IMR-90 (cell line): ENCODE measurements at regions not wholly inside any gene's neighbourhood (a gene's known extent, or its start where the extent isn't known, plus 50 kb on each side); places are given as distances from the start of the nearest gene placed in this dataset.

Source experiments
- CEBPB ChIP-seq: IDR thresholded peaks from 2 replicates; pipeline ENCODE4 v1.6.1; 2012; ENCODE audit warnings: low read depth, low read length, improper control_type of control experiment
- CTCF ChIP-seq: conservative IDR thresholded peaks from 2 replicates; pipeline ENCODE4 v1.5.1; 2012; ENCODE audit warnings: mild to moderate bottlenecking, low read depth, low read length, improper control_type of control experiment
- ELK1 ChIP-seq: fragments of 150-350 bp; IDR thresholded peaks from 2 replicates; pipeline ENCODE4 v1.6.1; 2016; ENCODE audit warnings: low read depth, mild to moderate bottlenecking, low read length, moderate library complexity, borderline replicate concordance
- FOS ChIP-seq: fragments of 150-350 bp; IDR thresholded peaks from 2 replicates; pipeline ENCODE4 v1.6.1; 2016; ENCODE audit warnings: low read depth, low read length
- MAZ ChIP-seq: IDR thresholded peaks from 2 replicates; pipeline ENCODE4 v1.6.1; 2012; ENCODE audit warnings: low read depth, mild to moderate bottlenecking, low read length, improper control_type of control experiment, moderate library complexity, borderline replicate concordance
- MXI1 ChIP-seq: IDR thresholded peaks from 2 replicates; pipeline ENCODE4 v1.6.1; 2012; ENCODE audit warnings: low read depth, mild to moderate bottlenecking, low read length, moderate library complexity, borderline replicate concordance
- POLR2A ChIP-seq: IDR thresholded peaks from 2 replicates; pipeline ENCODE4 v1.6.1; 2012; ENCODE audit warnings: mild to moderate bottlenecking, low read depth, low read length
- RAD21 ChIP-seq: IDR thresholded peaks from 2 replicates; pipeline ENCODE4 v1.6.1; 2012; ENCODE audit warnings: low read length, improper control_type of control experiment
- RCOR1 ChIP-seq: IDR thresholded peaks from 2 replicates; pipeline ENCODE4 v1.6.1; 2012; ENCODE audit warnings: mild to moderate bottlenecking, low read length, improper control_type of control experiment; ENCODE audit not compliant: insufficient replicate concordance
- RFX5 ChIP-seq: IDR thresholded peaks from 2 replicates; pipeline ENCODE4 v1.8.0; 2012; ENCODE audit warnings: low read depth, mild to moderate bottlenecking, low read length, moderate library complexity
- SMC3 ChIP-seq: fragments of 150-350 bp; IDR thresholded peaks from 2 replicates; pipeline ENCODE4 v1.6.1; 2016; ENCODE audit warnings: low read depth, mild to moderate bottlenecking, antibody characterized with exemption, low read length, moderate library complexity
- TF ChIP-seq, protein P1 (sequence below): fragments of 150-350 bp; IDR thresholded peaks from 2 replicates; pipeline ENCODE4 v1.6.1; 2017; ENCODE audit warnings: mild to moderate bottlenecking, antibody characterized with exemption, low read length, low read depth

DNA sequence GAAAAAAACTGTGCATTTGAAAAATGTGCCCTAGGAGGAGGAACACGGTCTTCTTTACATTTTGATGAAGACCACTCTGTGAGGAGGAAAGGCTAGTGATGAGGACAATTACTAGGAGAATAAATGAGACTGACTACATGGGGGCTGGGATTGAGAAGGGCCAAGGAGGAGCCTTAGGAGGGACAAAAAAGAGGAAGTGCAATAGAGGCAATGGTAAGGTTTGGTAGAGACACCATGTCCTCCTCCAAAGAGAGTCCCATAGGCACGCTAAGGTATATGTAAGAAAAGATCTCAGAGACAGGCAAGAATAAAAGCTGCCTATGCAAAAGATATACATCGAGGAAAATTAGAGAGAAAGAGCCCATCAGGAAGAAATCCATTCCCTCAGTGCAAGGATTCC, 336.5 kb upstream of the SFRP2 start:
- TF ChIP-seq RFX5: no peak
- no peak for TF ChIP-seq POLR2A
- TF ChIP-seq CTCF: no peak
- no peak for TF ChIP-seq RAD21
- TF ChIP-seq ELK1: no peak
- TF ChIP-seq SMC3: no peak
- TF ChIP-seq MAZ: no peak
- no peak for TF ChIP-seq RCOR1
- TF ChIP-seq MXI1: no peak
- TF ChIP-seq, protein P1, sequence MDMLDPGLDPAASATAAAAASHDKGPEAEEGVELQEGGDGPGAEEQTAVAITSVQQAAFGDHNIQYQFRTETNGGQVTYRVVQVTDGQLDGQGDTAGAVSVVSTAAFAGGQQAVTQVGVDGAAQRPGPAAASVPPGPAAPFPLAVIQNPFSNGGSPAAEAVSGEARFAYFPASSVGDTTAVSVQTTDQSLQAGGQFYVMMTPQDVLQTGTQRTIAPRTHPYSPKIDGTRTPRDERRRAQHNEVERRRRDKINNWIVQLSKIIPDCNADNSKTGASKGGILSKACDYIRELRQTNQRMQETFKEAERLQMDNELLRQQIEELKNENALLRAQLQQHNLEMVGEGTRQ: no peak
- TF ChIP-seq CEBPB: no peak
- no peak for TF ChIP-seq FOS
